Keratinocyte (primary cell): ENCODE measurements at regions not wholly inside any gene's neighbourhood (a gene's known extent, or its start where the extent isn't known, plus 50 kb on each side); places are given as distances from the start of the nearest gene placed in this dataset.

Experiments used
- EZH2 ChIP-seq: IDR thresholded peaks from one replicate; pipeline ENCODE4 v1.6.1; 2012; ENCODE audit warnings: inconsistent platforms, mild to moderate bottlenecking, low read length, moderate library complexity
- TF ChIP-seq, protein P1 (sequence below), 3 experiments: IDR thresholded peaks in 1 of 3; conservative IDR thresholded peaks in 1 of 3; optimal IDR thresholded peaks in 1 of 3; 2 replicates in 2 of 3; 3 replicates in 1 of 3; pipeline versions ENCODE3 to v1.5.1; 2011; ENCODE audit warnings: low read length in 3 of 3, mild to moderate bottlenecking in 3 of 3, moderate library complexity in 2 of 3, control low read depth in 1 of 3, inconsistent platforms in 1 of 3; ENCODE audit not compliant: insufficient read depth in 2 of 3; ENCODE audit errors: extremely low read depth in 1 of 3

DNA sequence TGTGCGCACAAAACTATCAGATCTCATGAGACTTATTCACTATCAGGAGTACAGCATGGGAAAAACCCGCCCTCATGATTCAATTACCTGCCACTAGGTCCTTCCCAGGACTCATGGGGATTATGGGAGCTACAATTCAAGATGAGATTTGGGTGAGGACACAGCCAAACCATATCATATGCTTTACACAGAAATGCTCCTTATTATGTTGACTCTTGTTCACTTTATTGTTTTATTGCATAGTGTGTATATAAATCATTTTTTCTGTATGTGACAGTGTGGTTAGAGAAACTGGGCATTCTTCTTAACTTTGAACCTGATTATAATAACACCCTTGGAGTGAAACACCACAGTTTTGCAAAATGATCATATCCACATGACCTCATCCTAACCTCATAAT, 212.8 kb upstream of the TNRC6C start:
- TF ChIP-seq, protein P1, sequence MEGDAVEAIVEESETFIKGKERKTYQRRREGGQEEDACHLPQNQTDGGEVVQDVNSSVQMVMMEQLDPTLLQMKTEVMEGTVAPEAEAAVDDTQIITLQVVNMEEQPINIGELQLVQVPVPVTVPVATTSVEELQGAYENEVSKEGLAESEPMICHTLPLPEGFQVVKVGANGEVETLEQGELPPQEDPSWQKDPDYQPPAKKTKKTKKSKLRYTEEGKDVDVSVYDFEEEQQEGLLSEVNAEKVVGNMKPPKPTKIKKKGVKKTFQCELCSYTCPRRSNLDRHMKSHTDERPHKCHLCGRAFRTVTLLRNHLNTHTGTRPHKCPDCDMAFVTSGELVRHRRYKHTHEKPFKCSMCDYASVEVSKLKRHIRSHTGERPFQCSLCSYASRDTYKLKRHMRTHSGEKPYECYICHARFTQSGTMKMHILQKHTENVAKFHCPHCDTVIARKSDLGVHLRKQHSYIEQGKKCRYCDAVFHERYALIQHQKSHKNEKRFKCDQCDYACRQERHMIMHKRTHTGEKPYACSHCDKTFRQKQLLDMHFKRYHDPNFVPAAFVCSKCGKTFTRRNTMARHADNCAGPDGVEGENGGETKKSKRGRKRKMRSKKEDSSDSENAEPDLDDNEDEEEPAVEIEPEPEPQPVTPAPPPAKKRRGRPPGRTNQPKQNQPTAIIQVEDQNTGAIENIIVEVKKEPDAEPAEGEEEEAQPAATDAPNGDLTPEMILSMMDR (optimal IDR thresholded peaks at IDR 0.05 in 1 of 3, IDR thresholded peaks at IDR 0.05 in 1 of 3, conservative IDR thresholded peaks at IDR 0.05 in 1 of 3; ENCODE audit: extremely low read depth in 1 of 3, insufficient read depth in 2 of 3, low read length in 3 of 3): no peak
- no peak for TF ChIP-seq EZH2
